H1 (cell line): ENCODE measurements at regions not wholly inside any gene's neighbourhood (a gene's known extent, or its start where the extent isn't known, plus 50 kb on each side); places are given as distances from the start of the nearest gene placed in this dataset.

Experiments
- CTCF ChIA-PET: fragments of 300-600 bp; sonication (Branson Sonifier 250); formaldehyde crosslinking; loops from one replicate; lab custom pipeline; 2021; ENCODE audit not compliant: partially characterized antibody; lab: Charles Lee
- POLR2A ChIA-PET: fragments of 300-600 bp; sonication (Branson Sonifier 250); formaldehyde crosslinking; loops from one replicate; lab custom pipeline; 2021; ENCODE audit warnings: inconsistent platforms; ENCODE audit not compliant: partially characterized antibody; lab: Charles Lee
- DNase-seq, 2 experiments: peaks; one replicate each; pipeline versions ENCODE4 v3.0.0 to v3.0.0-alpha.2; 2010 to 2022; ENCODE audit warnings: low spot score in 2 of 2, low read depth in 1 of 2, mixed read lengths in 1 of 2
- FAIRE-seq: peaks from 2 replicates; lab custom pipeline; 2011; peaks lifted over from hg19 to GRCh38; lab: Jason Lieb, UNC
- H2AFZ ChIP-seq: 2 replicates; pipeline ENCODE4 v1.8.1; 2012; ENCODE audit warnings: low read length, inconsistent platforms
- H2AK5ac ChIP-seq: 2 replicates; pipeline ENCODE4 v1.6.1; 2013; ENCODE audit warnings: low read depth, low read length
- H2BK120ac ChIP-seq: replicated peaks from 2 replicates; pipeline ENCODE3; 2013; ENCODE audit warnings: low read depth, low read length, inconsistent platforms
- H2BK12ac ChIP-seq: 2 replicates; pipeline ENCODE4 v1.6.1; 2013; ENCODE audit warnings: low read depth, low read length
- H2BK15ac ChIP-seq: 2 replicates; pipeline ENCODE4 v1.6.1; 2013; ENCODE audit warnings: low read length
- H2BK20ac ChIP-seq: 2 replicates; pipeline ENCODE4 v1.6.1; 2013; ENCODE audit warnings: low read length
- H2BK5ac ChIP-seq: 2 replicates; pipeline ENCODE4 v1.6.1; 2013; ENCODE audit warnings: low read depth, low read length
- H3K14ac ChIP-seq: 2 replicates; pipeline ENCODE4 v1.6.1; 2013; ENCODE audit warnings: inconsistent platforms; ENCODE audit not compliant: insufficient read length
- H3K18ac ChIP-seq: 2 replicates; pipeline ENCODE4 v1.6.1; 2013; ENCODE audit warnings: low read length; ENCODE audit errors: extremely low read depth
- H3K23ac ChIP-seq: 2 replicates; pipeline ENCODE4 v1.6.1; 2013; ENCODE audit warnings: inconsistent platforms; ENCODE audit not compliant: insufficient read length
- H3K23me2 ChIP-seq: 2 replicates; pipeline ENCODE4 v1.6.1; 2013; ENCODE audit warnings: low read depth, low read length
- H3K27ac ChIP-seq: 2 replicates; pipeline ENCODE4 v1.6.1; 2011; ENCODE audit warnings: low read depth, low read length, inconsistent platforms
- H3K27me3 ChIP-seq, 4 experiments: replicated peaks in 1 of 4; 1 replicate in 1 of 4; 2 replicates in 3 of 4; pipeline versions ENCODE4 v1.6.1 to v1.8.1; 2011 to 2013; ENCODE audit warnings: low read length in 3 of 4, mild to moderate bottlenecking in 3 of 4, inconsistent platforms in 2 of 4, mixed read lengths in 2 of 4, moderate library complexity in 1 of 4; ENCODE audit not compliant: control insufficient read depth in 3 of 4, insufficient read depth in 3 of 4; ENCODE audit errors: extremely low read depth in 1 of 4
- H3K36me3 ChIP-seq, 4 experiments: 2 replicates each; pipeline versions ENCODE4 v1.6.1 to v1.8.1; 2011 to 2013; ENCODE audit warnings: mild to moderate bottlenecking in 4 of 4, low read length in 3 of 4, moderate library complexity in 2 of 4, control low read depth in 1 of 4, inconsistent platforms in 1 of 4; ENCODE audit not compliant: insufficient read depth in 4 of 4, control insufficient read depth in 2 of 4
- H3K4ac ChIP-seq: replicated peaks from 2 replicates; pipeline ENCODE3; 2013; ENCODE audit warnings: low read length, low read depth, mixed read lengths, inconsistent platforms; ENCODE audit not compliant: insufficient read length
- H3K4me1 ChIP-seq, 4 experiments: replicated peaks in 1 of 4; 1 replicate in 1 of 4; 2 replicates in 3 of 4; pipeline versions ENCODE4 v1.6.1 to v1.8.1; 2011 to 2013; ENCODE audit warnings: low read length in 3 of 4, inconsistent platforms in 2 of 4, mixed read lengths in 1 of 4; ENCODE audit not compliant: insufficient read depth in 4 of 4, control insufficient read depth in 3 of 4
- H3K4me2 ChIP-seq, 2 experiments: 2 replicates each; pipeline versions ENCODE4 v1.6.1 to v1.8.1; 2011 to 2013; ENCODE audit warnings: low read depth in 2 of 2, low read length in 2 of 2, control low read depth in 1 of 2, inconsistent platforms in 1 of 2, mild to moderate bottlenecking in 1 of 2; ENCODE audit not compliant: insufficient read depth in 1 of 2
- H3K4me3 ChIP-seq, 4 experiments: fragments of 200-600, 300-600 bp in 1 of 4; sonication (generic), shearing (Covaris generic), sonication (Bioruptor Twin) in 1 of 4; 2 replicates each; pipeline versions ENCODE4 v1.5.1 to v1.8.1; 2011 to 2016; ENCODE audit warnings: low read length in 4 of 4, low read depth in 3 of 4, control low read depth in 2 of 4, inconsistent platforms in 2 of 4, mild to moderate bottlenecking in 2 of 4, mixed read lengths in 1 of 4, moderate library complexity in 1 of 4; ENCODE audit not compliant: insufficient read depth in 2 of 4; ENCODE audit errors: extremely low read depth in 1 of 4
- H3K56ac ChIP-seq: replicated peaks from 2 replicates; pipeline ENCODE3; 2013; ENCODE audit warnings: low read depth, mild to moderate bottlenecking, mixed read lengths, low read length, inconsistent platforms; ENCODE audit not compliant: insufficient read length
- H3K79me1 ChIP-seq: 2 replicates; pipeline ENCODE4 v1.6.1; 2013; ENCODE audit warnings: low read depth, low read length, control low read depth
- H3K79me2 ChIP-seq, 2 experiments: 2 replicates each; pipeline versions ENCODE4 v1.6.1 to v1.8.1; 2012 to 2013; ENCODE audit warnings: low read length in 2 of 2, mild to moderate bottlenecking in 2 of 2, inconsistent platforms in 1 of 2; ENCODE audit not compliant: insufficient read depth in 2 of 2, control insufficient read depth in 1 of 2
- H3K9ac ChIP-seq, 4 experiments: replicated peaks in 1 of 4; 1 replicate in 1 of 4; 2 replicates in 3 of 4; pipeline versions ENCODE4 v1.6.1 to v1.8.1; 2011 to 2013; ENCODE audit warnings: low read depth in 3 of 4, low read length in 3 of 4, control low read depth in 2 of 4, mild to moderate bottlenecking in 2 of 4, moderate library complexity in 2 of 4, inconsistent platforms in 1 of 4; ENCODE audit errors: extremely low read depth in 1 of 4
- H3K9me3 ChIP-seq, 2 experiments: 2 replicates each; pipeline versions ENCODE4 v1.6.1 to v1.8.1; 2012 to 2013; ENCODE audit warnings: mild to moderate bottlenecking in 2 of 2, moderate library complexity in 2 of 2, control low read depth in 1 of 2, inconsistent platforms in 1 of 2, low read depth in 1 of 2, low read length in 1 of 2, mixed read lengths in 1 of 2; ENCODE audit not compliant: insufficient read depth in 2 of 2
- H4K20me1 ChIP-seq, 2 experiments: replicated peaks in 1 of 2; 2 replicates each; pipeline versions ENCODE3 to v1.8.1; 2011 to 2013; ENCODE audit warnings: inconsistent platforms in 2 of 2, low read length in 2 of 2, mild to moderate bottlenecking in 1 of 2; ENCODE audit not compliant: insufficient read depth in 2 of 2, control insufficient read depth in 1 of 2
- H4K5ac ChIP-seq: 2 replicates; pipeline ENCODE4 v1.6.1; 2013; ENCODE audit warnings: low read length, low read depth, mixed read lengths, inconsistent platforms; ENCODE audit not compliant: insufficient read length
- H4K8ac ChIP-seq: 2 replicates; pipeline ENCODE4 v1.8.0; 2013; ENCODE audit warnings: mild to moderate bottlenecking, moderate library complexity, low read length, inconsistent platforms; ENCODE audit not compliant: insufficient read depth; ENCODE audit errors: extremely low read depth
- H4K91ac ChIP-seq: replicated peaks from 2 replicates; pipeline ENCODE3; 2013; ENCODE audit warnings: low read length, mixed read lengths, inconsistent platforms; ENCODE audit not compliant: insufficient read length
- ASH2L ChIP-seq: fragments of 200-600, 300-600 bp; sonication (generic); IDR thresholded peaks from one replicate; pipeline ENCODE4 v1.7.1; 2017; ENCODE audit warnings: low read length
- BCL11A ChIP-seq, 2 experiments: IDR thresholded peaks; one replicate each; pipeline ENCODE4 v1.6.1; 2011; ENCODE audit warnings: low read depth in 2 of 2, low read length in 2 of 2, mild to moderate bottlenecking in 2 of 2
- CEBPB ChIP-seq: IDR thresholded peaks from 2 replicates; pipeline ENCODE4 v1.6.1; 2012; ENCODE audit warnings: low read depth, low read length
- EP300 ChIP-seq, 2 experiments: IDR thresholded peaks; 1 replicate in 1 of 2; 2 replicates in 1 of 2; pipeline ENCODE4 v1.6.1; 2011 to 2012; ENCODE audit warnings: low read depth in 2 of 2, low read length in 2 of 2, mild to moderate bottlenecking in 2 of 2, borderline replicate concordance in 1 of 2, inconsistent platforms in 1 of 2, moderate library complexity in 1 of 2
- EZH2 ChIP-seq: fragments of 200-600 bp; sonication (generic); IDR thresholded peaks from 2 replicates; pipeline ENCODE4 v1.7.1; 2012; ENCODE audit warnings: low read depth, mild to moderate bottlenecking, moderate library complexity, low read length, inconsistent platforms; ENCODE audit not compliant: severe bottlenecking
- JUND ChIP-seq: IDR thresholded peaks from 2 replicates; pipeline ENCODE4 v1.6.1; 2011; ENCODE audit warnings: mild to moderate bottlenecking, improper control_type of control experiment, low read length
- NRF1 ChIP-seq: IDR thresholded peaks from 2 replicates; pipeline ENCODE4 v1.6.1; 2011; ENCODE audit warnings: mild to moderate bottlenecking, low read depth, low read length, improper control_type of control experiment
- PHF8 ChIP-seq: fragments of 200-600 bp; sonication (generic); conservative IDR thresholded peaks from 2 replicates; pipeline ENCODE4 v1.7.1; 2012; ENCODE audit warnings: low read depth, mild to moderate bottlenecking, inconsistent platforms, low read length, moderate library complexity
- POLR2A ChIP-seq, 2 experiments: IDR thresholded peaks; 1 replicate in 1 of 2; 2 replicates in 1 of 2; pipeline ENCODE4 v1.6.1; 2011; ENCODE audit warnings: low read depth in 2 of 2, low read length in 2 of 2, mild to moderate bottlenecking in 2 of 2; ENCODE audit errors: control extremely low read depth in 1 of 2
- SIRT6 ChIP-seq: IDR thresholded peaks from one replicate; pipeline ENCODE4 v1.7.1; 2012; ENCODE audit warnings: low read length, inconsistent platforms
- TAF7 ChIP-seq: optimal IDR thresholded peaks from 2 replicates; pipeline ENCODE3; 2011; ENCODE audit warnings: low read depth, mild to moderate bottlenecking, inconsistent platforms, low read length, moderate library complexity, borderline replicate concordance
- WGBS, 2 experiments: shearing (Covaris generic) in 1 of 2; methylation state at CpG; one replicate each; pipeline versions ENCODE4 v1.1.6 to v1.1.7; 2013 to 2015; ENCODE audit warnings: low lambda C conversion rate in 2 of 2, mixed read lengths in 2 of 2, inconsistent platforms in 1 of 2, low coverage in 1 of 2, missing lambda C conversion rate in 1 of 2; ENCODE audit not compliant: insufficient replicate concordance in 2 of 2, insufficient coverage in 1 of 2, insufficient read length in 1 of 2; ENCODE audit errors: extremely low coverage in 1 of 2, missing lambda C conversion rate in 1 of 2; 5-methylcytosine and 5-hydroxymethylcytosine counted together

DNA sequence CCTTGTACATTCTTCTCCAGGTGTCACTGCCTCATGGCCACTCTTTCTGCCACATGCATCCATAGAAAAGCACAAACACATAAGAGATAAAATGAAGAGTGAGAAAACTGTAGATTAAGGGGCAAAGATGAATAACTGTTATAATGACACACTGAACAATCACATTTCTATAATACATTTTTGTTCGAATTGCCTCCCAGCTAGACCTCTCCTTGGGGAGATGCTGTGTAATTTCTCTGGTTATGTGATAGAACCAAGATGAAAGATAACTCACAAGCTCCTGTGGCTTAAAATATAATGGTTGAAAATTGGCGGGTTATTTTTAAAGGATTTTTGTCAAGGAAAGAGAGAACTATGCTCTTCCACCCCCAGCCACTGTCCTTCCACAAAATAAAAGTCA, 60.2 kb upstream of the STEAP1 start:
- FAIRE-seq (no peak), DNase-seq (no peak)
- H3K4me3 ChIP-seq: no peak overlapping the region
- no peak overlapping the region for H2BK12ac ChIP-seq
- no peak overlapping the region for H2AK5ac ChIP-seq
- no peak overlapping the region for H3K27ac ChIP-seq
- H3K18ac ChIP-seq: no peak overlapping the region
- H3K36me3 ChIP-seq: no peaks in the 10 kb centered on the region
- H3K27me3 ChIP-seq: no peaks in the 10 kb centered on the region
- no peak overlapping the region for H4K8ac ChIP-seq
- H3K14ac ChIP-seq: no peak overlapping the region
- H3K4me2 ChIP-seq: no peak overlapping the region
- H3K79me2 ChIP-seq: no peaks in the 10 kb centered on the region
- no peak overlapping the region for H2BK120ac ChIP-seq
- no peak overlapping the region for H4K5ac ChIP-seq
- no peak for TF ChIP-seq EZH2
- no peak for TF ChIP-seq NRF1
- no peak for TF ChIP-seq TAF7
- TF ChIP-seq SIRT6: no peak
- TF ChIP-seq BCL11A (IDR thresholded peaks at IDR 0.05; ENCODE audit: low read depth in 2 of 2, low read length in 2 of 2): no peak
- TF ChIP-seq JUND: no peak
- no peak for TF ChIP-seq POLR2A (IDR thresholded peaks at IDR 0.05; ENCODE audit: control extremely low read depth in 1 of 2, low read depth in 2 of 2, low read length in 2 of 2)
- no peak for TF ChIP-seq EP300 (IDR thresholded peaks at IDR 0.05; ENCODE audit: borderline replicate concordance in 1 of 2, low read depth in 2 of 2, low read length in 2 of 2)
- TF ChIP-seq CEBPB: no peak
- TF ChIP-seq PHF8: no peak
- no peak for TF ChIP-seq ASH2L
- TF ChIP-seq, all 59 proteins: peak for 0
- no peak overlapping the region for H3K56ac ChIP-seq
- H2BK15ac ChIP-seq: no peak overlapping the region
- 96% methylated on average over 2 of the region's 2 CpGs; no CpG with 5 or more reads in 1 of the 2 experiments for WGBS, 2 experiments
- H2BK20ac ChIP-seq: no peak overlapping the region
- H3K9me3 ChIP-seq: no peaks in the 10 kb centered on the region
- H4K91ac ChIP-seq: no peak overlapping the region
- no peak overlapping the region for H3K4ac ChIP-seq
- no peaks in the 10 kb centered on the region for H4K20me1 ChIP-seq
- CTCF ChIA-PET: interaction anchor here (0.9 kb wide), 1 partner anchor 93 kb away, joined by 3 read pairs; no protein-coding TSS in a partner anchor
- no peak overlapping the region for H2BK5ac ChIP-seq
- no peaks in the 10 kb centered on the region for H3K79me1 ChIP-seq
- H3K23me2 ChIP-seq: no peaks in the 10 kb centered on the region
- H3K9ac ChIP-seq: no peak overlapping the region
- no peaks in the 10 kb centered on the region for H3K4me1 ChIP-seq
- POLR2A ChIA-PET: no interaction called here
- no peak overlapping the region for H2AFZ ChIP-seq
- no peak overlapping the region for H3K23ac ChIP-seq
